SK-N-SH (cell line): ENCODE measurements at regions not wholly inside any gene's neighbourhood (a gene's known extent, or its start where the extent isn't known, plus 50 kb on each side); places are given as distances from the start of the nearest gene placed in this dataset.

ENCODE experiments used
- CTCF ChIA-PET: fragments of 300-600, 350-600 bp; formaldehyde crosslinking; extraction: SDS; loops from one replicate; lab custom pipeline; 2021; lab: Yijun Ruan, JAX
- POLR2A ChIA-PET: fragments of 350-600 bp; sonication (Branson Sonifier 250); formaldehyde crosslinking; extraction: SDS; loops from one replicate; lab custom pipeline; 2020; ENCODE audit warnings: antibody characterized with exemption, inconsistent platforms; lab: Yijun Ruan, JAX
- DNase-seq: peaks from one replicate; pipeline ENCODE4 v3.0.0; 2012
- H2AFZ ChIP-seq: fragments of 200-600 bp; sonication (generic); 2 replicates; pipeline ENCODE4 v1.8.1; 2016; ENCODE audit warnings: antibody characterized with exemption, mild to moderate bottlenecking, low read depth
- H3F3A ChIP-seq: fragments of 200-600 bp; sonication (generic); replicated peaks from 2 replicates; pipeline ENCODE3; 2016; ENCODE audit warnings: antibody characterized with exemption, mild to moderate bottlenecking; ENCODE audit not compliant: insufficient read depth
- H3K27ac ChIP-seq, 2 experiments: fragments of 200-500 bp in 1 of 2; fragments of 200-600 bp in 1 of 2; sonication (Bioruptor generic) in 1 of 2; sonication (generic), shearing (Covaris generic) in 1 of 2; 2 replicates each; pipeline versions ENCODE4 v1.5.1 to v1.6.1; 2014 to 2016; ENCODE audit warnings: low read depth in 2 of 2, inconsistent platforms in 1 of 2, low read length in 1 of 2, mild to moderate bottlenecking in 1 of 2, mixed read lengths in 1 of 2
- H3K27me3 ChIP-seq: fragments of 200-600 bp; sonication (generic), shearing (Covaris generic); 2 replicates; pipeline ENCODE4 v1.6.1; 2016; ENCODE audit warnings: mixed run types; ENCODE audit not compliant: insufficient read depth
- H3K36me3 ChIP-seq, 2 experiments: fragments of 200-500 bp in 1 of 2; fragments of 200-600 bp in 1 of 2; sonication (Bioruptor generic) in 1 of 2; sonication (generic) in 1 of 2; replicated peaks in 1 of 2; 2 replicates each; pipeline versions ENCODE3 to v1.5.1; 2014 to 2016; ENCODE audit warnings: low read length in 1 of 2, mild to moderate bottlenecking in 1 of 2; ENCODE audit not compliant: insufficient read depth in 2 of 2, control insufficient read depth in 1 of 2
- H3K4me1 ChIP-seq, 2 experiments: fragments of 200-500 bp in 1 of 2; fragments of 200-600 bp in 1 of 2; sonication (Bioruptor generic) in 1 of 2; sonication (generic), shearing (Covaris generic) in 1 of 2; 2 replicates each; pipeline versions ENCODE4 v1.5.1 to v1.6.1; 2014 to 2016; ENCODE audit warnings: low read depth in 1 of 2, low read length in 1 of 2, mixed run types in 1 of 2; ENCODE audit not compliant: insufficient read depth in 2 of 2, control insufficient read depth in 1 of 2
- H3K4me2 ChIP-seq: fragments of 200-600 bp; sonication (generic), shearing (Covaris generic); 2 replicates; pipeline ENCODE4 v1.6.1; 2017; ENCODE audit warnings: mixed run types
- H3K4me3 ChIP-seq, 2 experiments: fragments of 200-500 bp in 1 of 2; fragments of 200-600 bp in 1 of 2; sonication (Bioruptor generic) in 1 of 2; sonication (generic), shearing (Covaris generic) in 1 of 2; 2 replicates each; pipeline versions ENCODE4 v1.5.1 to v1.8.1; 2014 to 2016; ENCODE audit warnings: low read depth in 2 of 2, inconsistent platforms in 1 of 2, low read length in 1 of 2, mild to moderate bottlenecking in 1 of 2, mixed read lengths in 1 of 2, moderate library complexity in 1 of 2
- H3K79me2 ChIP-seq: fragments of 200-600 bp; sonication (generic); 2 replicates; pipeline ENCODE4 v1.8.1; 2017; ENCODE audit warnings: mild to moderate bottlenecking; ENCODE audit not compliant: insufficient read depth
- H3K9ac ChIP-seq: fragments of 200-600 bp; sonication (generic); 2 replicates; pipeline ENCODE4 v1.6.1; 2017; ENCODE audit warnings: mixed run types
- H3K9me2 ChIP-seq: fragments of 200-600 bp; sonication (generic); 2 replicates; pipeline ENCODE4 v1.6.1; 2017; ENCODE audit warnings: mixed run types
- H3K9me3 ChIP-seq: fragments of 200-600 bp; sonication (generic); 2 replicates; pipeline ENCODE4 v1.6.1; 2017; ENCODE audit warnings: mixed run types, mild to moderate bottlenecking, moderate library complexity
- H4K20me1 ChIP-seq: fragments of 200-600 bp; sonication (generic); 2 replicates; pipeline ENCODE4 v1.6.1; 2017; ENCODE audit warnings: mild to moderate bottlenecking, mixed run types; ENCODE audit not compliant: insufficient read depth
- CHD2 ChIP-seq: fragments of 150-350 bp; IDR thresholded peaks from 2 replicates; pipeline ENCODE4 v1.6.1; 2018; ENCODE audit warnings: low read length; ENCODE audit not compliant: partially characterized antibody
- EZH2phosphoT487 ChIP-seq: fragments of 200-600 bp; sonication (generic); IDR thresholded peaks from 2 replicates; pipeline ENCODE4 v1.6.1; 2017; ENCODE audit warnings: low read depth, mixed run types, mild to moderate bottlenecking, antibody characterized with exemption, moderate library complexity, borderline replicate concordance
- FOXJ3 ChIP-seq: sonication (generic); formaldehyde crosslinking; IDR thresholded peaks from 2 replicates; pipeline ENCODE4 v1.5.1; 2020; ENCODE audit warnings: mild to moderate bottlenecking, missing genetic modification reagents
- FOXM1 ChIP-seq: IDR thresholded peaks from 2 replicates; pipeline ENCODE4 v1.4.0; 2012; ENCODE audit warnings: low read depth, mild to moderate bottlenecking
- GATA2 ChIP-seq: sonication (generic); formaldehyde crosslinking; IDR thresholded peaks from 2 replicates; pipeline ENCODE4 v1.5.0; 2020; ENCODE audit warnings: mild to moderate bottlenecking, missing genetic modification reagents
- JUND ChIP-seq: IDR thresholded peaks from 2 replicates; pipeline ENCODE4 v1.4.0; 2012
- MEF2A ChIP-seq: IDR thresholded peaks from 2 replicates; pipeline ENCODE4 v1.4.0; 2012; ENCODE audit warnings: low read depth, borderline replicate concordance
- MXI1 ChIP-seq: IDR thresholded peaks from 2 replicates; pipeline ENCODE4 v1.6.1; 2012; ENCODE audit warnings: mild to moderate bottlenecking, low read depth, low read length, improper control_type of control experiment
- NFIC ChIP-seq: IDR thresholded peaks from 2 replicates; pipeline ENCODE4 v1.4.0; 2012; ENCODE audit warnings: borderline replicate concordance
- NRF1 ChIP-seq: IDR thresholded peaks from 2 replicates; pipeline ENCODE4 v1.6.1; 2012; ENCODE audit warnings: low read depth, mild to moderate bottlenecking, low read length
- RAD21 ChIP-seq: IDR thresholded peaks from 2 replicates; pipeline ENCODE4 v1.6.1; 2012; ENCODE audit warnings: mild to moderate bottlenecking, low read length
- RCOR1 ChIP-seq: fragments of 150-350 bp; IDR thresholded peaks from 2 replicates; pipeline ENCODE4 v1.6.1; 2017; ENCODE audit warnings: antibody characterized with exemption, low read length
- RFX5 ChIP-seq: IDR thresholded peaks from 2 replicates; pipeline ENCODE4 v1.6.1; 2012; ENCODE audit warnings: mild to moderate bottlenecking, improper control_type of control experiment, low read length
- RXRA ChIP-seq: IDR thresholded peaks from 2 replicates; pipeline ENCODE4 v1.4.0; 2012; ENCODE audit warnings: low read depth, mild to moderate bottlenecking, borderline replicate concordance
- TCF12 ChIP-seq: IDR thresholded peaks from 2 replicates; pipeline ENCODE4 v1.4.0; 2012
- WGBS: methylation state at CpG from one replicate; pipeline ENCODE4 v1.1.6; 2017; ENCODE audit warnings: low lambda C conversion rate; 5-methylcytosine and 5-hydroxymethylcytosine counted together
- TF ChIP-seq, protein P1 (sequence below): IDR thresholded peaks from 2 replicates; pipeline ENCODE4 v1.4.0; 2012; ENCODE audit warnings: low read depth, borderline replicate concordance
- TF ChIP-seq, protein P2 (sequence below): IDR thresholded peaks from 2 replicates; pipeline ENCODE4 v1.4.0; 2012; ENCODE audit warnings: low read depth

DNA sequence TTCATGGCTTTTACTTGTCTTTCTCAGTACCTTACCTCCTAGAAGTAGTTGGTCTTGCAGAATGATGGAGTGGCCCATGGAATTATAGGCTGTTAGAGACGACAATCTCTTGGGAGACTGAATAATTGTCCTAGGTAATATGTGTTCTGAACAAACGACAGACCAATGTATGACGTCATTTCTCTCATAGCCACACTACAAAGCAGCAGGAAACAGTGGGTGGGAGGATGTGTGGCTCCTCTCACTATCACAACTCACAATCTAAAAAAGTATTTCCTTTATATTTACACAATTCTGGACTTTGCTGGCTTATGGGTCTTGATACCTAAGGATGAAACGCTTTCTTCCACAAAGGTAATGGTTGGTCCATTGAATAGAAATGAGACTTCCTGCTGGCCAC is 183.9 kb downstream of the TOX3 start:
- no peaks in the 10 kb centered on the region for H3K27me3 ChIP-seq
- H3K4me1 ChIP-seq: no peaks in the 10 kb centered on the region
- POLR2A ChIA-PET: no interaction called here
- no peak overlapping the region for H3K4me3 ChIP-seq
- H4K20me1 ChIP-seq: no peaks in the 10 kb centered on the region
- H3K4me2 ChIP-seq: no peak overlapping the region
- TF ChIP-seq JUND: no peak
- TF ChIP-seq, protein P1, sequence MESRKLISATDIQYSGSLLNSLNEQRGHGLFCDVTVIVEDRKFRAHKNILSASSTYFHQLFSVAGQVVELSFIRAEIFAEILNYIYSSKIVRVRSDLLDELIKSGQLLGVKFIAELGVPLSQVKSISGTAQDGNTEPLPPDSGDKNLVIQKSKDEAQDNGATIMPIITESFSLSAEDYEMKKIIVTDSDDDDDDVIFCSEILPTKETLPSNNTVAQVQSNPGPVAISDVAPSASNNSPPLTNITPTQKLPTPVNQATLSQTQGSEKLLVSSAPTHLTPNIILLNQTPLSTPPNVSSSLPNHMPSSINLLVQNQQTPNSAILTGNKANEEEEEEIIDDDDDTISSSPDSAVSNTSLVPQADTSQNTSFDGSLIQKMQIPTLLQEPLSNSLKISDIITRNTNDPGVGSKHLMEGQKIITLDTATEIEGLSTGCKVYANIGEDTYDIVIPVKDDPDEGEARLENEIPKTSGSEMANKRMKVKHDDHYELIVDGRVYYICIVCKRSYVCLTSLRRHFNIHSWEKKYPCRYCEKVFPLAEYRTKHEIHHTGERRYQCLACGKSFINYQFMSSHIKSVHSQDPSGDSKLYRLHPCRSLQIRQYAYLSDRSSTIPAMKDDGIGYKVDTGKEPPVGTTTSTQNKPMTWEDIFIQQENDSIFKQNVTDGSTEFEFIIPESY: no peak
- TF ChIP-seq RFX5: no peak
- TF ChIP-seq CHD2: no peak
- TF ChIP-seq FOXJ3 (CRISPR knock-in tag): no peak
- no peak for TF ChIP-seq RXRA
- no peak for TF ChIP-seq NRF1
- TF ChIP-seq NFIC: no peak
- TF ChIP-seq, all 33 proteins: peak for 0
- H2AFZ ChIP-seq: no peak overlapping the region
- H3K36me3 ChIP-seq: no peaks in the 10 kb centered on the region
- DNase-seq: no peak
- WGBS: 7% methylated on average over 4 of the region's 4 CpGs
- H3K9me2 ChIP-seq: no peaks in the 10 kb centered on the region
- H3K27ac ChIP-seq: no peak overlapping the region
- no peaks in the 10 kb centered on the region for H3K9me3 ChIP-seq
- CTCF ChIA-PET: no interaction called here
- no peak overlapping the region for H3K9ac ChIP-seq
- H3F3A ChIP-seq: no peaks in the 10 kb centered on the region
- H3K79me2 ChIP-seq: no peaks in the 10 kb centered on the region

DNA sequence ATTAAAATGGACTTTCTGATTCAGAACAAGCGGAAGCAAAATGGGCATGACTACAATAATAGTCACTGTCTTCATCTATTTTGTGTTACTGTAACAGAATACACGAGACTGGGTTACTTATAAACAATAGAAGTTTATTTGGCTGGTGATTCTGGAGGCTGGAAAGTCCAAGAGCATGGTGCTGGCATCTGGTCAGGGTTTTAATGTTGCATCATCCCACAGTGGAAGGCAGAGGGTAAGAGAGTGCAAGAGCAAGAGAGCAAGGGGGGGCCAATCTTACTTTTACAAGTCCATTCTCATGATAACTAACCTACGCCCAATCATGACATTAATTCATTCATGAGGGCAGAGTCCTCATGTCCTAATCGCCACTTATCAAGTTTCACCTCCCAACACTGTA is 189.2 kb downstream of the TOX3 start:
- TF ChIP-seq, protein P1: no peak
- TF ChIP-seq, protein P2, sequence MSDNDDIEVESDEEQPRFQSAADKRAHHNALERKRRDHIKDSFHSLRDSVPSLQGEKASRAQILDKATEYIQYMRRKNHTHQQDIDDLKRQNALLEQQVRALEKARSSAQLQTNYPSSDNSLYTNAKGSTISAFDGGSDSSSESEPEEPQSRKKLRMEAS: no peak
- TF ChIP-seq MEF2A (no peak), JUND (no peak), EZH2phosphoT487 (no peak), FOXM1 (no peak), RCOR1 (no peak), GATA2 (CRISPR knock-in tag) (no peak), MXI1 (no peak), TCF12 (no peak), CHD2 (no peak), RAD21 (no peak), RXRA (no peak)
- TF ChIP-seq, all 33 proteins: peak for 0
- ChIA-PET POLR2A (no interaction called here), CTCF (no interaction called here)
- Histone ChIP-seq H3K9ac (no peak overlapping the region), H3K36me3 (no peaks in the 10 kb centered on the region), H3K4me3 (no peak overlapping the region), H3K4me1 (no peaks in the 10 kb centered on the region), H2AFZ (no peak overlapping the region), H3K9me2 (no peaks in the 10 kb centered on the region), H3K27ac (no peak overlapping the region), H3K4me2 (no peak overlapping the region), H3F3A (no peaks in the 10 kb centered on the region), H3K79me2 (no peaks in the 10 kb centered on the region), H3K9me3 (no peaks in the 10 kb centered on the region), H4K20me1 (no peaks in the 10 kb centered on the region), H3K27me3 (no peaks in the 10 kb centered on the region)
- WGBS: under 1% methylated on average over 4 of the region's 4 CpGs
- DNase-seq: no peak
